ENCODE measurements at regions not wholly inside any gene's neighbourhood (a gene's known extent, or its start where the extent isn't known, plus 50 kb on each side); places are given as distances from the start of the nearest gene placed in this dataset.

DNA sequence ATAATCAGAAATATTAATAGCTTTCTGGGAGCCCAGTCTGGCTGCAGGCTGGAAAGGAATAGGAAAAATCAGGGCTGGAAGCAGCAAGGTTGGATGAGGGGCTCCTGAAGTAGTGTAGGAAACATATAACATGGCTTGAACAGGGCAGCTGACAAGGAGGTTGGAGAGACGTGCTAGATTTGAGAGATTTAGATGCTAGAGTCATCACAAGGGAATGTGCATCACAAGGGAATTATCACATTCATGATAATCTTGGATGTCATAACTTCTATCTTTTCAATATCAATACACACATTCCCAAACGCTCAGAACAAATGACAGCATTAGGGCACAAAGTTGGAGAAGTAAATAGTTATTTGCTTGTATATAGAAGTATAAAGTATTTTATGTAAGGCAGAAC is 120.9 kb upstream of the EGFR start:
- Histone ChIP-seq H3K4me3 (no peak overlapping the region), H3K4me1 (ENCODE audit: insufficient read depth) (peaks cover 1% of the 10 kb centered on the region), H3K36me3 (no peaks in the 10 kb centered on the region), H3K27me3 (no peaks in the 10 kb centered on the region), H3K9me3 (no peaks in the 10 kb centered on the region), H3K27ac (no peak overlapping the region)
- intact Hi-C loops (cut with DNase I), result no loop called here
- 45 to 53% (median 49%) methylated on average over 2 of the region's 2 CpGs for WGBS, 3 donors
- TF ChIP-seq EP300 (IDR thresholded peaks at IDR 0.05) (no peak), POLR2A (IDR thresholded peaks at IDR 0.05) (no peak)
- TF ChIP-seq, protein P1, sequence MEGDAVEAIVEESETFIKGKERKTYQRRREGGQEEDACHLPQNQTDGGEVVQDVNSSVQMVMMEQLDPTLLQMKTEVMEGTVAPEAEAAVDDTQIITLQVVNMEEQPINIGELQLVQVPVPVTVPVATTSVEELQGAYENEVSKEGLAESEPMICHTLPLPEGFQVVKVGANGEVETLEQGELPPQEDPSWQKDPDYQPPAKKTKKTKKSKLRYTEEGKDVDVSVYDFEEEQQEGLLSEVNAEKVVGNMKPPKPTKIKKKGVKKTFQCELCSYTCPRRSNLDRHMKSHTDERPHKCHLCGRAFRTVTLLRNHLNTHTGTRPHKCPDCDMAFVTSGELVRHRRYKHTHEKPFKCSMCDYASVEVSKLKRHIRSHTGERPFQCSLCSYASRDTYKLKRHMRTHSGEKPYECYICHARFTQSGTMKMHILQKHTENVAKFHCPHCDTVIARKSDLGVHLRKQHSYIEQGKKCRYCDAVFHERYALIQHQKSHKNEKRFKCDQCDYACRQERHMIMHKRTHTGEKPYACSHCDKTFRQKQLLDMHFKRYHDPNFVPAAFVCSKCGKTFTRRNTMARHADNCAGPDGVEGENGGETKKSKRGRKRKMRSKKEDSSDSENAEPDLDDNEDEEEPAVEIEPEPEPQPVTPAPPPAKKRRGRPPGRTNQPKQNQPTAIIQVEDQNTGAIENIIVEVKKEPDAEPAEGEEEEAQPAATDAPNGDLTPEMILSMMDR (IDR thresholded peaks at IDR 0.05), result no peak
- DNase-seq, result no peak

DNA sequence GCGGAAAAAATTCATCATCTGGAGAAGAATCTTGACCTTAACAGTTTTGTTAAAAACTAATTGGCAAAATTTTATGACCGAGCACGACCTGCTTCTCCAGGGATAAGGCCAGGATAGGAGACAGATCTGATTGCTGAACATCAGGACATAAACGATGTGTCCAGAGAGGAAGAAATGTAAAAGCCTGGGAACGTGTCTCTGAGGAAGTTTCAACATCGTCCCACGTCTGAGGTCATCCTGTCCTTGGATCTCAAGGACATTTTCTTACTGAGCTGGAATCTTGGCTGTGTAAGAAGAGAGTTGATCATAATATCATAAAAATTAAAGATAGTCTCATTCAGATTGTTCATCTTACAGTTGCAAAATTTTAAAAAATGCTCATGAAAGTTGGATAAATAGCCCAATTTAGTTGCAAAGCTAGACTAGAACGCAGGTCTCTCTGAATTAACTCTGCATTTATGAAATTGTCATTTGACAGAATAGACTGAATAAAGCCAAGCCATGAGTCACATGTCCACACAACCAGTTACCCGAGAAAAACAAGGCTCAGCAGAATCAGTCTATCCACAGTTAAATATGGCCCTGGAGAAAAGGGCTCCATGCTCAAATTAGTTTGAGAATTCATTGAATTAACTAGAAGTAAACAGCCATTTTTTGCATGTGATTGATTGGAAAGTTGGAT is 120.0 kb upstream of the EGFR start:
- no peak for TF ChIP-seq EP300 (IDR thresholded peaks at IDR 0.05)
- TF ChIP-seq, protein P1 (IDR thresholded peaks at IDR 0.05), result no peak
- TF ChIP-seq POLR2A (IDR thresholded peaks at IDR 0.05), result no peak
- Histone ChIP-seq H3K9me3 (no peaks in the 10 kb centered on the region), H3K27ac (no peak overlapping the region), H3K4me1 (ENCODE audit: insufficient read depth) (peaks cover 1% of the 10 kb centered on the region), H3K4me3 (no peak overlapping the region), H3K27me3 (no peaks in the 10 kb centered on the region), H3K36me3 (no peaks in the 10 kb centered on the region)
- DNase-seq, result peak in 1 of 5 donors; percentile 54
- WGBS, 3 donors, result 15 to 30% (median 16%) methylated on average over 9 of the region's 9 CpGs
- intact Hi-C loops (cut with DNase I), result no loop called here

DNA sequence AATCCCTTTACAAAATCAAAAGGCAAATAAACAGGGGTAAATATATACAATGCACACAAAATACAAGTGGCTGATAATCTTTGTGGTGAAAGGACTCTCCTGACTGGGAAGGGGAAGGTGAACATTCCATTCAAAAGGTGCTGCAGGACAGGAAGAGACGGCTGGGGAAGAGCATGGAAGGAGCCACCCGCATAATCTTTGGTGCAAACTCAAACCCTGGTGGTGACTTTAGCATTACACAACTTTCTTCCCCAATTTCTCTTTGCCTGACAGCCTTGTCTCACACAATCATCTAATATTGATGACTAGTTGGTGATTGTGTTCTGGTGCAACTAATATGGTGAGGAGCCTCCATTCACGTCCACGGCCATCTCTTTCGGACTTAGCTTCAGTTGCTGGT is 117.0 kb upstream of the EGFR start:
- H3K27me3 ChIP-seq, result no peaks in the 10 kb centered on the region
- H3K36me3 ChIP-seq, result no peaks in the 10 kb centered on the region
- H3K4me1 ChIP-seq (ENCODE audit: insufficient read depth), result peaks cover 1% of the 10 kb centered on the region
- TF ChIP-seq POLR2A (IDR thresholded peaks at IDR 0.05) (no peak), EP300 (IDR thresholded peaks at IDR 0.05) (no peak)
- TF ChIP-seq, protein P1 (IDR thresholded peaks at IDR 0.05), result no peak
- H3K4me3 ChIP-seq, result no peak overlapping the region
- WGBS, 3 donors, result 95 to 98% (median 96%) methylated on average over 5 of the region's 5 CpGs
- no peak overlapping the region for H3K27ac ChIP-seq
- intact Hi-C loops (cut with DNase I), result no loop called here
- H3K9me3 ChIP-seq, result no peaks in the 10 kb centered on the region
- no peak for DNase-seq

DNA sequence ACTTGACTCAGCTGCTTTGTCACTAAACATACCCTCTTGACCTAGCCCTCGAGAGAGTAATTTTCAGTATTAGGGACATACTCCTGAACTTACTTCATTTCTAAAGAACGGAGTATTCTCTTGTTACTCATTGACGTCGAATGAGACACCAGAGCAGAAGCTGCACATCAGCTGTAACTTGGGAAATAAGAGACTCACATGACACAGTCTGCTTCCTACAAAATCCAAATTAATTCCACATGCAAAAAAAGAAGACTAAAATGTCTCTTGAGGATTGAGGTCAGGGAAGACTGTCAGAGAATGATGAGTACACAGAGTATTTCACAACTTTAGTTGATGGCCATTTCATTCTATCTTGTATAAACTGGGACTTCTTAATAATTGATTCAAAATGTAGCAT is 114.7 kb upstream of the EGFR start:
- Histone ChIP-seq H3K27ac (no peak overlapping the region), H3K27me3 (no peaks in the 10 kb centered on the region), H3K9me3 (no peaks in the 10 kb centered on the region), H3K4me1 (ENCODE audit: insufficient read depth) (no peaks in the 10 kb centered on the region), H3K36me3 (no peaks in the 10 kb centered on the region), H3K4me3 (no peak overlapping the region)
- DNase-seq, result no peak
- WGBS, 3 donors, result 51 to 74% (median 73%) methylated on average over 4 of the region's 4 CpGs
- TF ChIP-seq EP300 (IDR thresholded peaks at IDR 0.05), result peak; percentile 51
- TF ChIP-seq, protein P1 (IDR thresholded peaks at IDR 0.05), result no peak
- intact Hi-C loops (cut with DNase I), result no loop called here
